Uterus (tissue), 2 donors: ENCODE measurements at regions not wholly inside any gene's neighbourhood (a gene's known extent, or its start where the extent isn't known, plus 50 kb on each side); places are given as distances from the start of the nearest gene placed in this dataset.

ENCODE experiments used
- CTCF ChIP-seq, 4 experiments: fragments of 200-600 bp in 2 of 4; fragments of 450-650 bp in 2 of 4; sonication (generic) in 2 of 4; IDR thresholded peaks; one replicate each; pipeline ENCODE4 v1.5.1; 2016 to 2019; ENCODE audit warnings: antibody characterized with exemption in 4 of 4, mild to moderate bottlenecking in 2 of 4, moderate library complexity in 1 of 4
- POLR2A ChIP-seq, 2 donors: fragments of 450-650 bp; IDR thresholded peaks; one replicate each; pipeline ENCODE4 v1.6.1; 2016; ENCODE audit warnings: antibody characterized with exemption in 2 of 2, mild to moderate bottlenecking in 1 of 2, moderate library complexity in 1 of 2

- TF ChIP-seq CTCF (IDR thresholded peaks at IDR 0.05), result no peak
- no peak for TF ChIP-seq POLR2A (IDR thresholded peaks at IDR 0.05)
Observed at GRCh38 chr6:2414885-2415547, 169.6 kb upstream of the GMDS start.
